Transverse colon (tissue), 4 donors: ENCODE measurements at regions not wholly inside any gene's neighbourhood (a gene's known extent, or its start where the extent isn't known, plus 50 kb on each side); places are given as distances from the start of the nearest gene placed in this dataset.

Source experiments
- EP300 ChIP-seq: sonication (generic); formaldehyde crosslinking; IDR thresholded peaks from one replicate; pipeline ENCODE4 v1.6.1; 2017; ENCODE audit warnings: antibody characterized with exemption, low read depth
- POLR2A ChIP-seq: fragments of 450-650 bp; IDR thresholded peaks from one replicate; pipeline ENCODE4 v1.6.1; 2016; ENCODE audit warnings: antibody characterized with exemption, mild to moderate bottlenecking, moderate library complexity
- POLR2AphosphoS5 ChIP-seq, 3 donors: sonication (generic); formaldehyde crosslinking; IDR thresholded peaks; one replicate each; pipeline ENCODE4 v1.6.1; 2016; ENCODE audit warnings: antibody characterized with exemption in 3 of 3
- TF ChIP-seq, protein P1 (sequence below), 5 experiments: fragments of 200-600 bp in 3 of 5; fragments of 450-650 bp in 2 of 5; sonication (generic) in 3 of 5; IDR thresholded peaks; 1 replicate in 2 of 5; 2 replicates in 3 of 5; pipeline ENCODE4 v1.5.1; 2016 to 2017; ENCODE audit warnings: antibody characterized with exemption in 5 of 5, inconsistent platforms in 3 of 5, mild to moderate bottlenecking in 2 of 5, moderate library complexity in 1 of 5

- TF ChIP-seq, protein P1, sequence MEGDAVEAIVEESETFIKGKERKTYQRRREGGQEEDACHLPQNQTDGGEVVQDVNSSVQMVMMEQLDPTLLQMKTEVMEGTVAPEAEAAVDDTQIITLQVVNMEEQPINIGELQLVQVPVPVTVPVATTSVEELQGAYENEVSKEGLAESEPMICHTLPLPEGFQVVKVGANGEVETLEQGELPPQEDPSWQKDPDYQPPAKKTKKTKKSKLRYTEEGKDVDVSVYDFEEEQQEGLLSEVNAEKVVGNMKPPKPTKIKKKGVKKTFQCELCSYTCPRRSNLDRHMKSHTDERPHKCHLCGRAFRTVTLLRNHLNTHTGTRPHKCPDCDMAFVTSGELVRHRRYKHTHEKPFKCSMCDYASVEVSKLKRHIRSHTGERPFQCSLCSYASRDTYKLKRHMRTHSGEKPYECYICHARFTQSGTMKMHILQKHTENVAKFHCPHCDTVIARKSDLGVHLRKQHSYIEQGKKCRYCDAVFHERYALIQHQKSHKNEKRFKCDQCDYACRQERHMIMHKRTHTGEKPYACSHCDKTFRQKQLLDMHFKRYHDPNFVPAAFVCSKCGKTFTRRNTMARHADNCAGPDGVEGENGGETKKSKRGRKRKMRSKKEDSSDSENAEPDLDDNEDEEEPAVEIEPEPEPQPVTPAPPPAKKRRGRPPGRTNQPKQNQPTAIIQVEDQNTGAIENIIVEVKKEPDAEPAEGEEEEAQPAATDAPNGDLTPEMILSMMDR (IDR thresholded peaks at IDR 0.05), result no peak
- TF ChIP-seq POLR2A (no peak), EP300 (no peak), POLR2AphosphoS5 (IDR thresholded peaks at IDR 0.05) (no peak)
These were observed 190.7 kb downstream of the CENPF start for GRCh38 chr1:214793708-214794107.
